ENCODE measurements at regions not wholly inside any gene's neighbourhood (a gene's known extent, or its start where the extent isn't known, plus 50 kb on each side); places are given as distances from the start of the nearest gene placed in this dataset.
"Not testable (repeated sequence)": the region's sequence is repeated elsewhere in the genome, so short reads cannot be mapped to it uniquely, and the experiment has no call there.

DNA sequence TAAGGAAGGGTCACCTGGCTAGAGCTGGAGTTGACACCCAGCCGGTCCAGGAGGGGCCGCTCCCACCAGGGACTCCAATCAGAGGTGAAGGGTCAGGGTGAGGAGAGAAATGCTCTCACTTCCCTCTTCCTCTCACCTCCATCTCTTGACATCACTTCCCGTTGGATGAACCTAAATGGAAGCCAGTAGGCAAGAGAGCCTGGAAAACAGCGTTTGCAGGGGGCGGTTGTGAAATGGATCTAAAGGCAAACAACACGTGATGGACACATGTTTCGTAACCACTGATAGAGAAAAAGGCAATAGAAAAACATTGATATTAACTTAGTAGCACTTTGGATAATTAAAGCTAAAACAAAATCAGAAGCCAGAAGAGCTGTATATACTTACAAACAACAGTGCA lies 105.6 kb upstream of the FOXA2 start:
- no peak overlapping the region for H3K4me3 ChIP-seq (replicated peaks in 1 of 2; ENCODE audit: low read depth in 2 of 2, low read length in 2 of 2)
- TF ChIP-seq, protein P1, sequence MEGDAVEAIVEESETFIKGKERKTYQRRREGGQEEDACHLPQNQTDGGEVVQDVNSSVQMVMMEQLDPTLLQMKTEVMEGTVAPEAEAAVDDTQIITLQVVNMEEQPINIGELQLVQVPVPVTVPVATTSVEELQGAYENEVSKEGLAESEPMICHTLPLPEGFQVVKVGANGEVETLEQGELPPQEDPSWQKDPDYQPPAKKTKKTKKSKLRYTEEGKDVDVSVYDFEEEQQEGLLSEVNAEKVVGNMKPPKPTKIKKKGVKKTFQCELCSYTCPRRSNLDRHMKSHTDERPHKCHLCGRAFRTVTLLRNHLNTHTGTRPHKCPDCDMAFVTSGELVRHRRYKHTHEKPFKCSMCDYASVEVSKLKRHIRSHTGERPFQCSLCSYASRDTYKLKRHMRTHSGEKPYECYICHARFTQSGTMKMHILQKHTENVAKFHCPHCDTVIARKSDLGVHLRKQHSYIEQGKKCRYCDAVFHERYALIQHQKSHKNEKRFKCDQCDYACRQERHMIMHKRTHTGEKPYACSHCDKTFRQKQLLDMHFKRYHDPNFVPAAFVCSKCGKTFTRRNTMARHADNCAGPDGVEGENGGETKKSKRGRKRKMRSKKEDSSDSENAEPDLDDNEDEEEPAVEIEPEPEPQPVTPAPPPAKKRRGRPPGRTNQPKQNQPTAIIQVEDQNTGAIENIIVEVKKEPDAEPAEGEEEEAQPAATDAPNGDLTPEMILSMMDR (IDR thresholded peaks at IDR 0.05; ENCODE audit: low read depth, low read length) = no peak
- DNase-seq (ENCODE audit: low read depth in 2 of 2) = no peak

GRCh38 chr20:22690616-22691179 lies 106.3 kb upstream of the FOXA2 start:
- H3K4me3 ChIP-seq (replicated peaks in 1 of 2; ENCODE audit: low read depth in 2 of 2, low read length in 2 of 2) = no peak overlapping the region
- TF ChIP-seq, protein P1 (IDR thresholded peaks at IDR 0.05; ENCODE audit: low read depth, low read length) = no peak
- DNase-seq (ENCODE audit: low read depth in 2 of 2) = no peak

- peak; percentile 76 to 84 for DNase-seq (ENCODE audit: low read depth in 2 of 2)
- TF ChIP-seq, protein P1 (IDR thresholded peaks at IDR 0.05; ENCODE audit: low read depth, low read length) = peak; percentile 86
- no peak overlapping the region for H3K4me3 ChIP-seq (replicated peaks in 1 of 2; ENCODE audit: low read depth in 2 of 2, low read length in 2 of 2)
Observed at GRCh38 chr20:22691369-22692118, 107.2 kb upstream of the FOXA2 start.

- DNase-seq (ENCODE audit: low read depth in 2 of 2) = no peak
- H3K4me3 ChIP-seq (replicated peaks in 1 of 2; ENCODE audit: low read depth in 2 of 2, low read length in 2 of 2) = no peak overlapping the region
- TF ChIP-seq, protein P1 (IDR thresholded peaks at IDR 0.05; ENCODE audit: low read depth, low read length) = no peak
Observed at GRCh38 chr20:22692119-22692475, 107.7 kb upstream of the FOXA2 start.

DNA sequence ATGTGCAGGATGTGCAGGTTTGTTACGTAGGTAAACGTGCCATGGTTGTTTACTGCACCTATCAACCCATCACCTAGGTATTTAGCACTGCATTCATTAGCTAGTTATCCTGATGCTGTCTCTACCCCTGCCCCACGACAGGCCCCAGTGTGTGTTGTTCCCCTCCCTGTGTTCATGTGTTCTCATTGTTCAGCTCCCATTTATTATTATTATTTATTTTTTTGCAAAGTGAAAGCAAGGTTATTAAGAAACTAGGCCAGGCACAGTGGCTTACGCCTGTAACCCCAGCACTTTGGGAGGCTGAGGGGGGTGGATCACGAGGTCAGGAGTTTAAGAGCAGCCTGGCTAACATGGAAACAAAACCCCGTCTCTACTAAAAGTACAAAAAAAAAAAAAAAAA lies 108.2 kb upstream of the FOXA2 start:
- not testable (repeated sequence) for DNase-seq (ENCODE audit: low read depth in 2 of 2); H3K4me3 ChIP-seq (replicated peaks in 1 of 2; ENCODE audit: low read depth in 2 of 2, low read length in 2 of 2)

DNA sequence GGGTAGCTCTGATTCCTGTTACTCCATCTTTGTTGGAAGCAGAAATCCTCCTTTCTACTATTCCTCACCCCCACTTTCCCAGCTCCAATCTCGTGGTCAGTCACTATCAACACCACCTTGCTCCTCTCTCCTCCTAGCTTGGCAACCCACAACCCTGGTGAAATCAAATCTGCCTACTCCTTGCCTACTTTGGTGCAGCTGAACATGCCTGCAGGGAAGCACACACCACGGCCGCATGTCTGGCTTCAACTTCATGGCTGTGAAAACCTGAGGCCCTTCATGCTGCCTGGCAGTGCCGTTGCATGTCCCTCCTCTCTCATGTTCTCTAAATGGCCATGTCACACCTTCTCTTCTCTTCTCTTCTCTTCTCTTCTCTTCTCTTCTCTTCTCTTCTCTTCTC lies 112.4 kb upstream of the FOXA2 start:
- TF ChIP-seq, protein P1 (IDR thresholded peaks at IDR 0.05; ENCODE audit: low read depth, low read length) = no peak
- DNase-seq (ENCODE audit: low read depth in 2 of 2) = no peak

GRCh38 chr20:22698259-22698842 lies 114.0 kb upstream of the FOXA2 start:
- DNase-seq (ENCODE audit: low read depth in 2 of 2) = peak; percentile 52 to 59
- TF ChIP-seq, protein P1 (IDR thresholded peaks at IDR 0.05; ENCODE audit: low read depth, low read length) = no peak
- no peak overlapping the region for H3K4me3 ChIP-seq (replicated peaks in 1 of 2; ENCODE audit: low read depth in 2 of 2, low read length in 2 of 2)

More for the DNA sequence above, 112.4 kb upstream of the FOXA2 start:
- no peak overlapping the region for H3K4me3 ChIP-seq (replicated peaks in 1 of 2; ENCODE audit: low read depth in 2 of 2, low read length in 2 of 2)
